Cardiac fibroblast (primary cell): ENCODE measurements at regions not wholly inside any gene's neighbourhood (a gene's known extent, or its start where the extent isn't known, plus 50 kb on each side); places are given as distances from the start of the nearest gene placed in this dataset.

ENCODE experiments used
- DNase-seq, 2 donors: peaks; one replicate each; pipeline versions ENCODE4 v3.0.0 to v3.0.0-alpha.2; 2010; ENCODE audit warnings: low read depth in 2 of 2
- H3K4me3 ChIP-seq, 2 donors: replicated peaks in 1 of 2; 1 replicate in 1 of 2; 2 replicates in 1 of 2; pipeline ENCODE4 v1.5.1; 2011; ENCODE audit warnings: low read depth in 2 of 2, low read length in 2 of 2, mild to moderate bottlenecking in 2 of 2, moderate library complexity in 1 of 2
- TF ChIP-seq, protein P1 (sequence below): IDR thresholded peaks from one replicate; pipeline ENCODE4 v1.5.1; 2011; ENCODE audit warnings: low read depth, mild to moderate bottlenecking, low read length, inconsistent platforms

DNA sequence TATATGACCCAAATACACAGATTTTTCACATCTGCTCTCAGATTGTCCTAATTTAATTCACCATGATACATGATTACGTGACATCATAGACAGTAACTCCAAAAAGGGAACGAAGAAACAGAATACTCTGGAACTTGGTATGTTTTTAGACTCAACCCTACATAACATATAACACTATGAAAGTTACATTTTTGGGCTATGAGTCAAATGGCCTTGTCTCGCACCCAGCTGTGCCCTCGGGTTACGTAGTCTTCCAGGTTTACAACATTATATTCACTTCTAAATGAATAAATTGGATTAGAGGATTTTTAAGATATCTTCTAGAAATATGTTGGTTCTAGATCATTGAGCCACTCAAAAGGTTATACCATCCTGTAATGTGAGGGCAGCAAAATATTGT is 2089.6 kb upstream of the TENM3 start:
- H3K4me3 ChIP-seq, result no peak overlapping the region
- TF ChIP-seq, protein P1, sequence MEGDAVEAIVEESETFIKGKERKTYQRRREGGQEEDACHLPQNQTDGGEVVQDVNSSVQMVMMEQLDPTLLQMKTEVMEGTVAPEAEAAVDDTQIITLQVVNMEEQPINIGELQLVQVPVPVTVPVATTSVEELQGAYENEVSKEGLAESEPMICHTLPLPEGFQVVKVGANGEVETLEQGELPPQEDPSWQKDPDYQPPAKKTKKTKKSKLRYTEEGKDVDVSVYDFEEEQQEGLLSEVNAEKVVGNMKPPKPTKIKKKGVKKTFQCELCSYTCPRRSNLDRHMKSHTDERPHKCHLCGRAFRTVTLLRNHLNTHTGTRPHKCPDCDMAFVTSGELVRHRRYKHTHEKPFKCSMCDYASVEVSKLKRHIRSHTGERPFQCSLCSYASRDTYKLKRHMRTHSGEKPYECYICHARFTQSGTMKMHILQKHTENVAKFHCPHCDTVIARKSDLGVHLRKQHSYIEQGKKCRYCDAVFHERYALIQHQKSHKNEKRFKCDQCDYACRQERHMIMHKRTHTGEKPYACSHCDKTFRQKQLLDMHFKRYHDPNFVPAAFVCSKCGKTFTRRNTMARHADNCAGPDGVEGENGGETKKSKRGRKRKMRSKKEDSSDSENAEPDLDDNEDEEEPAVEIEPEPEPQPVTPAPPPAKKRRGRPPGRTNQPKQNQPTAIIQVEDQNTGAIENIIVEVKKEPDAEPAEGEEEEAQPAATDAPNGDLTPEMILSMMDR, result no peak
- DNase-seq, result no peak

DNA sequence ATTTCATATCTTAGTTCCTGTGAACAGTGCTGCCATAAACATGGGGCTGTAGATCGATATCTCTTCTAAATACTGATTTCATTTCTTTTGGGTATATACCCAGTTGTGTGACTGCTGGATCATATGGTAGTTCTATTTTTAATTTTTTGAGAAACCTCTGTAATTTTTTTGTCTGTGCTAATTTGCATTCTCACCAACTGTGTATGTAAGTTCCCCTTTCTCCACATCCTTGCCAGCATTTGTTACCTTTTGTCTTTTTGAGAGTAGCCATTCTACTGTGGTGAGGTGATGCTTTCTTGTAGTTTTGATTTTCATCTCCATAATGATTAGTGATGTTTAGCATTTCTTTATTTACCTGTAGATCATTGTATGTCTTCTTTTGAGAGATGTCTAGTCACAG is 2086.5 kb upstream of the TENM3 start:
- TF ChIP-seq, protein P1, result no peak
- DNase-seq, result no peak
- no peak overlapping the region for H3K4me3 ChIP-seq

DNA sequence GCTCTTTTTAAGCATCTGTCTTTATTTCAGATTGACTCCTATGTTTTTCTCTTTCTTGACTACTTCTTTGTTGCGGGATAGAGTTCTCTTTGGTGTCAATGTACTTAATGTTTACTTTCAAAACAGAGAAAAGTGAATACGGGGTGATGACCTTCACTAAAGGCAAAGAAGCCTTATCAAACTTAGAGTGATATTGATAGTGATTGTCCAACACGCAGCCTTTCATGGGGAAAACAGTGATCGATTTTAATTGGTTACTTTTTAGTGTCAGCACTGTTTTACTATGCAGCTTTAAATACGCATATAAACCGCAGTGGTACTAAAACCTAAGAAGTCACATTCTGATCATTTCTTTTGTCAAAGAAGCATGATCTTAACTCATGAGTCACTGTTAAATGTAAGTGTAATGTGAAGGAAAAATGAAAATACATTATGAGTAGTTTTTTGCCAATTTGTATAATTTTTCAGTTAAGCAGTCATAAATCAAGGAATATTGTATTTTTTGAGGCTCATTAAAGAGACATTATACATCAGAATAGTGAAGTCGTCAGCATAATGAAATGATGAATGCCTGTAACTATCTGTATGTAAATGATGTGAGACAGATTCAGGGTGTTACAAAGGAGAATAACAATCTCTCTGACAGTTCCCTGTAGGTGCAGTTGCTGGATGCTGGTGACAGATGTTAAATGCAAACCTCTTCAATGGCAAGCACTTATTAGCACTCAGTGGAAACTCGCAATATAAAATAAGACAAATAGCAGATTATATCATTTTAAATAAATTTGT is 2082.8 kb upstream of the TENM3 start:
- DNase-seq, result no peak
- TF ChIP-seq, protein P1, result no peak

DNA sequence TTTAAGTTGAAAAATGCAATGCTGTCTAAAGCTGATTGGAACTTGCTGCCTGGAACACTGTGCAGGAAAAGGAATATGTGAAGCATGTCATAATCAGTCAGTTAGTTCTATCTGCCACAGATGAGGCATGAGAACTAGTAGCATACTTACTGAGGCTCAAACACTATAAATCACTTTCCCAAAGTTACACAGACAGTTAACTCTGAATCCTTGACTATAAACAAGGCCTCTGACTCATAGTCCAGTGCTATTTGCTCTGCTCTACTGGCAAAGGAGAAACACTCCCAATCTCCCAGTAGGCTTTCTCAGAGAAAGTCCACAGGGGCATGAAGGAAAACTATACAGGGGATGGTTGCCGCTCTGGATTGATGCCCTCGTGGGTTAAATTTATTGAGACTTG is 2078.4 kb upstream of the TENM3 start:
- no peak overlapping the region for H3K4me3 ChIP-seq
- TF ChIP-seq, protein P1, result no peak
- DNase-seq, result no peak

More for the DNA sequence above, 2082.8 kb upstream of the TENM3 start:
- no peak overlapping the region for H3K4me3 ChIP-seq

DNA sequence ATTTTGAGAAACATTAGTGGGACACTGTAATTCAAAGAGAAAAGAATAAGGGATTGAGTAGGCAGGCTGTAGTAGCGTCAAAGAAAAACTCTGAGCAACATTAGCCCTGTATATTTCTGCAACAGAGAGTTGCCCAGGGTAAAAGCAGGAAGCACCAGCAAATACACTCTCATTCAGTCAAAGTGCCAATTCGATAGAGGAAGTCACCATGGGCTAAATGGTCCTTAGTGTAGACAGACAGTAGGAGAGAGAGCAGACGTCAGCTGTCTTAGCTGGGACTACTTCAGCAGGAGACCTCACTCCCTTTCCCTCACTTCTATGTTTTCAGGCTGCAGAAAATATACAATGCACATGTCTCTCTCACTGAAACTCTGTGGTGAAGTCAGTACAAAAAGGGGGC is 2073.8 kb upstream of the TENM3 start:
- DNase-seq, result no peak
- TF ChIP-seq, protein P1, result no peak
- H3K4me3 ChIP-seq, result no peak overlapping the region

DNA sequence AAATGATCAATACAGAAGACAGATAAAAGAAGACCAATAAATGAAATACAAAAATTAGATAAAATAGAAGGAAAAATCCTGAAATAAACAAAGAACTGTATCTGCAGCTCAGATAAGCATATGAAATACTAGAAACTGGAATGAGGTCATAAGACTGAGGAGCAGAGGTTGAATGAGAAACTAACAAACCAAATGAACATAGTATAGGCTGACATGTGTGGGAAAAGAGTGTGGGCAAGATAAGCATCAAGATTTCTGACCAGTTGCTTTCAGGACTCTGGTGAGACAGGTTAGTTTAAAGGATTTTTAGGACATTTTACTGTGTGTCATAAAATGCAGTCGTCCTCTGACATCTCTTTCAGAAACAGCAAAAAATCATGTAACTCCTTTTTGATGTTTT is 2073.2 kb upstream of the TENM3 start:
- no peak overlapping the region for H3K4me3 ChIP-seq
- TF ChIP-seq, protein P1, result no peak
- DNase-seq, result no peak

DNA sequence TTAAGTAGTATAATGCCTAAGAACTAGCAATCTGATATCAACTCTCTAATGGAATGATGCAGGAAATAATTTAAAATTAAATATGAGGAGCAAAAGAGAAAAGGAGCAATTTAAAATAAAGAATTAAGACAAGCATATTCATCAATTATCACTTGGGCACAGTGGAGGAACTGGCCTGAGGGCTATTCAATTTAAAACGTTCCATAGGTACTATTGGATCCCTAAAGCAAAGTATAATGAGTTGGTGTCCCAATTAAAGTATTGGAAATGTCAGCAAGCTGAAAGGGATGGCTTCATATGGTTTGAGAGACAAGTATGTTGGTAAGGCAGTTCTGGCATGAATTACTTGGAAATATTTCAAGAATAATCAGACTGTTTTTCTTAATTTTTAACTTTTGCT is 2064.1 kb upstream of the TENM3 start:
- no peak for DNase-seq
- TF ChIP-seq, protein P1, result no peak
- H3K4me3 ChIP-seq, result no peak overlapping the region
